Keratinocyte (primary cell): ENCODE measurements at regions not wholly inside any gene's neighbourhood (a gene's known extent, or its start where the extent isn't known, plus 50 kb on each side); places are given as distances from the start of the nearest gene placed in this dataset.

ENCODE experiments used
- CTCF ChIP-seq, 3 experiments: IDR thresholded peaks in 1 of 3; conservative IDR thresholded peaks in 1 of 3; optimal IDR thresholded peaks in 1 of 3; 2 replicates in 2 of 3; 3 replicates in 1 of 3; pipeline versions ENCODE3 to v1.5.1; 2011; ENCODE audit warnings: low read length in 3 of 3, mild to moderate bottlenecking in 3 of 3, moderate library complexity in 2 of 3, control low read depth in 1 of 3, inconsistent platforms in 1 of 3; ENCODE audit not compliant: insufficient read depth in 2 of 3; ENCODE audit errors: extremely low read depth in 1 of 3
- EZH2 ChIP-seq: IDR thresholded peaks from one replicate; pipeline ENCODE4 v1.6.1; 2012; ENCODE audit warnings: inconsistent platforms, mild to moderate bottlenecking, low read length, moderate library complexity

DNA sequence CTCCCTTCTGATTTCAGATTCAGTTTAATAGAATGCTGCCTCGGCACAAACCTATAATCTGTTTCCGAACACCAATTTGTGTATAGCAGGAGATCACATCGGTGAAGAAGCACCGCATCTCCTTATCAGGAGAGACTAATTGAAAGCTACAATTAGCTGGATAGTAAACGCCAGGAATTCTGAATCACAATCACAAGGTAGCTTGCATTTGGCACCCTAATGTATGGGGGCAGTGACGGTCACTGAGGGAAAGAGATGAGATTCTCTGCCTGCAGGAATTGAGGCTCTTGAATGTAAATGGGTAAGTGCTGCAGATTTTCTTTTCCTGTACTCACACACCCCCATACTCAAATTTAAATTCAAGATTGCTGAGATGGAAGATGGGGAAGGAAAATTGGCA is 373.6 kb upstream of the ZNF608 start:
- no peak for TF ChIP-seq CTCF (optimal IDR thresholded peaks at IDR 0.05 in 1 of 3, IDR thresholded peaks at IDR 0.05 in 1 of 3, conservative IDR thresholded peaks at IDR 0.05 in 1 of 3; ENCODE audit: extremely low read depth in 1 of 3, insufficient read depth in 2 of 3, low read length in 3 of 3)
- TF ChIP-seq EZH2, result no peak
